K562 (cell line): ENCODE measurements at regions not wholly inside any gene's neighbourhood (a gene's known extent, or its start where the extent isn't known, plus 50 kb on each side); places are given as distances from the start of the nearest gene placed in this dataset.

Source experiments
- ATAC-seq: fragments of 200-7000 bp; cut with Tn5 transposase; 3 replicates; pipeline ENCODE4 v1.9.1; 2020; ENCODE audit warnings: moderate library complexity
- BruUV-seq: library from RNA; stranded (reverse); fragments of 400-500 nt; replicated peaks from 2 replicates; lab custom pipeline; 2021; lab: Mats Ljungman, UMichigan
- CTCF ChIA-PET: fragments of 300-600 bp; formaldehyde crosslinking; extraction: SDS; loops from one replicate; lab custom pipeline; 2021; ENCODE audit warnings: low intra/inter-chr PET ratio; lab: Yijun Ruan, JAX
- POLR2A ChIA-PET: fragments of 300-600, 350-650 bp; sonication (Branson Sonifier 250); formaldehyde crosslinking; extraction: SDS; loops from one replicate; lab custom pipeline; 2021; ENCODE audit warnings: antibody characterized with exemption, inconsistent platforms; lab: Yijun Ruan, JAX
- DNase-seq, 4 experiments: peaks; one replicate each; pipeline versions ENCODE4 v3.0.0 to v3.0.0-alpha.2; 2011 to 2018; ENCODE audit warnings: low spot score in 3 of 4, mixed read lengths in 3 of 4; ENCODE audit errors: extremely low read depth in 1 of 4
- FAIRE-seq: peaks from 2 replicates; lab custom pipeline; 2011; peaks lifted over from hg19 to GRCh38; lab: Jason Lieb, UNC
- H2AFZ ChIP-seq: 2 replicates; pipeline ENCODE4 v1.6.0; 2011; ENCODE audit warnings: low read depth, low read length, control low read depth, inconsistent platforms
- H3K27ac ChIP-seq: fragments of 200-600 bp; 3 replicates; pipeline ENCODE4 v1.8.0; 2011; ENCODE audit warnings: low read depth, mild to moderate bottlenecking, control low read depth, inconsistent platforms, low read length, moderate library complexity, mixed read lengths; ENCODE audit errors: extremely low read depth
- H3K27me3 ChIP-seq, 2 experiments: fragments of 300-600 bp in 1 of 2; 2 replicates in 1 of 2; 3 replicates in 1 of 2; pipeline versions ENCODE4 v1.6.0 to v1.8.0; 2011; ENCODE audit warnings: inconsistent platforms in 2 of 2, low read length in 2 of 2, mild to moderate bottlenecking in 1 of 2, mixed read lengths in 1 of 2, moderate library complexity in 1 of 2; ENCODE audit not compliant: control insufficient read depth in 2 of 2, insufficient read depth in 2 of 2
- H3K36me3 ChIP-seq: fragments of 300-600 bp; 3 replicates; pipeline ENCODE4 v1.8.0; 2011; ENCODE audit warnings: mild to moderate bottlenecking, low read length, inconsistent platforms; ENCODE audit not compliant: control insufficient read depth, insufficient read depth
- H3K4me1 ChIP-seq, 2 experiments: fragments of 200-600 bp in 1 of 2; replicated peaks in 1 of 2; 2 replicates in 1 of 2; 3 replicates in 1 of 2; pipeline versions ENCODE4 v1.5.1 to v1.8.0; 2011; ENCODE audit warnings: inconsistent platforms in 2 of 2, low read length in 2 of 2, mild to moderate bottlenecking in 1 of 2, mixed read lengths in 1 of 2, moderate library complexity in 1 of 2; ENCODE audit not compliant: control insufficient read depth in 2 of 2, insufficient read depth in 2 of 2
- H3K4me2 ChIP-seq: 2 replicates; pipeline ENCODE4 v1.6.1; 2011; ENCODE audit warnings: low read length, control low read depth, inconsistent platforms, mixed read lengths; ENCODE audit not compliant: insufficient read depth
- H3K4me3 ChIP-seq: fragments of 200-600 bp; sonication (generic), shearing (Covaris generic); 2 replicates; pipeline ENCODE4 v1.5.1; 2016; ENCODE audit warnings: control low read depth, inconsistent platforms
- H3K79me2 ChIP-seq: fragments of 200-600 bp; 3 replicates; pipeline ENCODE4 v1.8.0; 2011; ENCODE audit warnings: low read length, inconsistent platforms; ENCODE audit not compliant: control insufficient read depth, insufficient read depth
- H3K9ac ChIP-seq, 2 experiments: 2 replicates each; pipeline versions ENCODE4 v1.6.0 to v1.6.1; 2011; ENCODE audit warnings: low read depth in 2 of 2, low read length in 2 of 2, control low read depth in 1 of 2, inconsistent platforms in 1 of 2, mild to moderate bottlenecking in 1 of 2, mixed read lengths in 1 of 2; ENCODE audit not compliant: insufficient read depth in 1 of 2
- H3K9me1 ChIP-seq: one replicate; pipeline ENCODE4 v1.6.0; 2011; ENCODE audit warnings: inconsistent platforms, mild to moderate bottlenecking, low read length, moderate library complexity; ENCODE audit not compliant: control insufficient read depth, insufficient read depth
- H3K9me3 ChIP-seq: replicated peaks from 2 replicates; pipeline ENCODE4 v1.5.1; 2011; ENCODE audit warnings: low read depth, low read length, inconsistent platforms; ENCODE audit not compliant: control insufficient read depth, insufficient read depth
- H4K20me1 ChIP-seq: replicated peaks from 2 replicates; pipeline ENCODE4 v1.6.1; 2011; ENCODE audit warnings: low read length, inconsistent platforms, mixed read lengths; ENCODE audit not compliant: control insufficient read depth, insufficient read depth
- EZH2 ChIP-seq: IDR thresholded peaks from 2 replicates; pipeline ENCODE4 v1.6.1; 2012; ENCODE audit warnings: low read depth, mild to moderate bottlenecking, inconsistent platforms, low read length, borderline replicate concordance
- MEF2A ChIP-seq: IDR thresholded peaks from 2 replicates; pipeline ENCODE4 v1.6.1; 2011; ENCODE audit warnings: low read depth, mild to moderate bottlenecking, low read length, moderate library complexity; ENCODE audit not compliant: control insufficient read depth
- NKRF ChIP-seq: fragments of 450-650 bp; IDR thresholded peaks from 2 replicates; pipeline ENCODE4 v1.6.1; 2016; ENCODE audit warnings: borderline replicate concordance
- PHF20 ChIP-seq: fragments of 450-650 bp; IDR thresholded peaks from 2 replicates; pipeline ENCODE4 v1.6.1; 2018; ENCODE audit not compliant: partially characterized antibody
- STAT6 ChIP-seq: sonication (generic); formaldehyde crosslinking; IDR thresholded peaks from 2 replicates; pipeline ENCODE4 v1.8.1; 2023; ENCODE audit warnings: mild to moderate bottlenecking, missing genetic modification reagents
- WGBS: fragments of 100-300 bp; shearing (Covaris generic); methylation state at CpG from one replicate; pipeline ENCODE4 v1.1.6; 2016; ENCODE audit warnings: low coverage, mixed read lengths; ENCODE audit not compliant: insufficient coverage; ENCODE audit errors: missing lambda C conversion rate; 5-methylcytosine and 5-hydroxymethylcytosine counted together
- in situ Hi-C: fragments of 300-500 bp; cut with MboI; formaldehyde crosslinking; loops from 4 replicates; pipeline ENCODE4 v1.15.0; 2018; ENCODE audit warnings: inconsistent platforms, mixed read lengths
- intact Hi-C: fragments of 100-400 bp; cut with micrococcal nuclease; formaldehyde crosslinking; loops from 2 replicates; pipeline ENCODE4 v1.14.2; 2022
- TF ChIP-seq, protein P1 (sequence below): sonication (generic); formaldehyde crosslinking; IDR thresholded peaks from 2 replicates; pipeline ENCODE4 v1.9.0; 2022; ENCODE audit warnings: mild to moderate bottlenecking, missing genetic modification reagents
- TF ChIP-seq, protein P2 (sequence below): fragments of 250-450 bp; sonication (Bioruptor Pico); IDR thresholded peaks from 2 replicates; pipeline ENCODE4 v1.8.0; 2022; ENCODE audit warnings: inconsistent platforms

- POLR2A ChIA-PET = no interaction called here
Measured at GRCh38 chr2:238551091-238551490, 124.4 kb downstream of the ASB1 start.

More at GRCh38 chr2:238551091-238551490, 124.4 kb downstream of the ASB1 start:
- H3K36me3 ChIP-seq = no peaks in the 10 kb centered on the region
- FAIRE-seq (no peak), ATAC-seq (no peak), DNase-seq (no peak)
- H3K27me3 ChIP-seq = peaks cover 0 to 15% of the 10 kb centered on the region in 2 experiments; a peak in 3 of 5 replicates
- no peaks in the 10 kb centered on the region for H3K9me3 ChIP-seq
- H3K4me2 ChIP-seq = no peak overlapping the region
- in situ Hi-C loops (no loop called here), intact Hi-C loops (no loop called here)
- no peaks in the 10 kb centered on the region for H4K20me1 ChIP-seq
- CTCF ChIA-PET = no interaction called here
- no peak overlapping the region for H3K4me3 ChIP-seq
- H3K79me2 ChIP-seq = no peaks in the 10 kb centered on the region
- no peak overlapping the region for H3K9ac ChIP-seq
- no peaks in the 10 kb centered on the region for H3K9me1 ChIP-seq
- TF ChIP-seq STAT6 (no peak), MEF2A (no peak), NKRF (no peak), PHF20 (no peak), EZH2 (no peak)
- TF ChIP-seq, protein P1, sequence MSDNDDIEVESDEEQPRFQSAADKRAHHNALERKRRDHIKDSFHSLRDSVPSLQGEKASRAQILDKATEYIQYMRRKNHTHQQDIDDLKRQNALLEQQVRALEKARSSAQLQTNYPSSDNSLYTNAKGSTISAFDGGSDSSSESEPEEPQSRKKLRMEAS (CRISPR knock-in tag) = no peak
- TF ChIP-seq, protein P2, sequence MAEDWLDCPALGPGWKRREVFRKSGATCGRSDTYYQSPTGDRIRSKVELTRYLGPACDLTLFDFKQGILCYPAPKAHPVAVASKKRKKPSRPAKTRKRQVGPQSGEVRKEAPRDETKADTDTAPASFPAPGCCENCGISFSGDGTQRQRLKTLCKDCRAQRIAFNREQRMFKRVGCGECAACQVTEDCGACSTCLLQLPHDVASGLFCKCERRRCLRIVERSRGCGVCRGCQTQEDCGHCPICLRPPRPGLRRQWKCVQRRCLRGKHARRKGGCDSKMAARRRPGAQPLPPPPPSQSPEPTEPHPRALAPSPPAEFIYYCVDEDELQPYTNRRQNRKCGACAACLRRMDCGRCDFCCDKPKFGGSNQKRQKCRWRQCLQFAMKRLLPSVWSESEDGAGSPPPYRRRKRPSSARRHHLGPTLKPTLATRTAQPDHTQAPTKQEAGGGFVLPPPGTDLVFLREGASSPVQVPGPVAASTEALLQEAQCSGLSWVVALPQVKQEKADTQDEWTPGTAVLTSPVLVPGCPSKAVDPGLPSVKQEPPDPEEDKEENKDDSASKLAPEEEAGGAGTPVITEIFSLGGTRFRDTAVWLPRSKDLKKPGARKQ = no peak
- H3K4me1 ChIP-seq = peaks cover 0 to 3% of the 10 kb centered on the region in 2 experiments; a peak in 1 of 5 replicates
- no peak overlapping the region for H2AFZ ChIP-seq
- 0% methylated on average over 3 of the region's 3 CpGs for WGBS
- no peak overlapping the region for H3K27ac ChIP-seq
- BruUV-seq = no TSS peak
